Fibroblast of lung (primary cell): ENCODE measurements at regions not wholly inside any gene's neighbourhood (a gene's known extent, or its start where the extent isn't known, plus 50 kb on each side); places are given as distances from the start of the nearest gene placed in this dataset.

Experiments used
- EZH2 ChIP-seq: IDR thresholded peaks from 2 replicates; pipeline ENCODE4 v1.5.1; 2012; ENCODE audit warnings: low read length, control low read depth, mild to moderate bottlenecking; ENCODE audit errors: missing control alignments
- TF ChIP-seq, protein P1 (sequence below), 2 donors: IDR thresholded peaks in 1 of 2; conservative IDR thresholded peaks in 1 of 2; 1 replicate in 1 of 2; 2 replicates in 1 of 2; pipeline ENCODE4 v1.5.1; 2011 to 2012; ENCODE audit warnings: low read length in 2 of 2, control low read depth in 1 of 2, inconsistent platforms in 1 of 2, low read depth in 1 of 2, mild to moderate bottlenecking in 1 of 2

DNA sequence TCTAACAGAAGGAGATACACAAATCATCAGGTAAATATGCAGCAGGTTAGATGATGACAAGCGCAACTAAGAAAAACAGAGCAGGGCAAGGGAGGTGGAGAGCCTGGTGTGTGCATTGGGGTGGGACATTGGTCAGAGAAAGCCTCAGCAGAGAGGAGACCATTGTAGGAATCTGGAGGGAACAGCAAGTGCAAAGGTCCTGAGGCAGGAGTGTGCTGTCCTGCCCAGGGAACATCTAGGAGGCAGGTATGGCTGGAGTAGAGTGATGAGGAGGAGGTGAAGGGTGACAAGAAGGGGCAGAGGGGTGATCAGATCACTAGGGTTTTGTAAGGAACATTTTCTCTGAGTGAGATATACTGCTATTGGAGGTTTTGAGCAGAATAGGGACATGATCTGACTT lies 90.1 kb downstream of the NCR2 start:
- TF ChIP-seq, protein P1, sequence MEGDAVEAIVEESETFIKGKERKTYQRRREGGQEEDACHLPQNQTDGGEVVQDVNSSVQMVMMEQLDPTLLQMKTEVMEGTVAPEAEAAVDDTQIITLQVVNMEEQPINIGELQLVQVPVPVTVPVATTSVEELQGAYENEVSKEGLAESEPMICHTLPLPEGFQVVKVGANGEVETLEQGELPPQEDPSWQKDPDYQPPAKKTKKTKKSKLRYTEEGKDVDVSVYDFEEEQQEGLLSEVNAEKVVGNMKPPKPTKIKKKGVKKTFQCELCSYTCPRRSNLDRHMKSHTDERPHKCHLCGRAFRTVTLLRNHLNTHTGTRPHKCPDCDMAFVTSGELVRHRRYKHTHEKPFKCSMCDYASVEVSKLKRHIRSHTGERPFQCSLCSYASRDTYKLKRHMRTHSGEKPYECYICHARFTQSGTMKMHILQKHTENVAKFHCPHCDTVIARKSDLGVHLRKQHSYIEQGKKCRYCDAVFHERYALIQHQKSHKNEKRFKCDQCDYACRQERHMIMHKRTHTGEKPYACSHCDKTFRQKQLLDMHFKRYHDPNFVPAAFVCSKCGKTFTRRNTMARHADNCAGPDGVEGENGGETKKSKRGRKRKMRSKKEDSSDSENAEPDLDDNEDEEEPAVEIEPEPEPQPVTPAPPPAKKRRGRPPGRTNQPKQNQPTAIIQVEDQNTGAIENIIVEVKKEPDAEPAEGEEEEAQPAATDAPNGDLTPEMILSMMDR (conservative IDR thresholded peaks at IDR 0.05 in 1 of 2, IDR thresholded peaks at IDR 0.05 in 1 of 2; ENCODE audit: low read depth in 1 of 2, low read length in 2 of 2) = no peak
- TF ChIP-seq EZH2 = no peak
